ENCODE measurements at regions not wholly inside any gene's neighbourhood (a gene's known extent, or its start where the extent isn't known, plus 50 kb on each side); places are given as distances from the start of the nearest gene placed in this dataset.

GRCh38 chr14:85892251-85892650 is 362.3 kb downstream of the FLRT2 start:
- Histone ChIP-seq H3K9me3 (ENCODE audit: control insufficient read depth in 4 of 4, insufficient read depth in 3 of 4, low read length in 3 of 4) (no peaks in the 10 kb centered on the region), H3K4me3 (no peak overlapping the region), H3K27me3 (ENCODE audit: control insufficient read depth in 3 of 3, insufficient read depth in 3 of 3, low read length in 2 of 3) (no peaks in the 10 kb centered on the region), H3K36me3 (ENCODE audit: control insufficient read depth in 4 of 4, insufficient read depth in 4 of 4, low read length in 4 of 4) (no peaks in the 10 kb centered on the region), H3K4me1 (ENCODE audit: control insufficient read depth in 5 of 5, insufficient read depth in 5 of 5, low read length in 5 of 5) (no peaks in the 10 kb centered on the region), H3K9ac (ENCODE audit: insufficient read depth in 1 of 2, low read length in 2 of 2) (no peak overlapping the region), H3K27ac (ENCODE audit: low read depth in 1 of 2, low read length in 1 of 2) (no peak overlapping the region)
- no peak for DNase-seq
- WGBS, 2 donors: 81 to 90% methylated on average over 4 of the region's 4 CpGs
- TF ChIP-seq CTCF (IDR thresholded peaks at IDR 0.05; ENCODE audit: control extremely low read depth, extremely low read depth): no peak
- ATAC-seq (ENCODE audit: insufficient read depth, low FRiP score): no peak

- Histone ChIP-seq H3K4me3 (no peak overlapping the region), H3K9ac (ENCODE audit: insufficient read depth in 1 of 2, low read length in 2 of 2) (no peak overlapping the region), H3K27ac (ENCODE audit: low read depth in 1 of 2, low read length in 1 of 2) (no peak overlapping the region), H3K27me3 (ENCODE audit: control insufficient read depth in 3 of 3, insufficient read depth in 3 of 3, low read length in 2 of 3) (no peaks in the 10 kb centered on the region), H3K9me3 (ENCODE audit: control insufficient read depth in 4 of 4, insufficient read depth in 3 of 4, low read length in 3 of 4) (no peaks in the 10 kb centered on the region), H3K36me3 (ENCODE audit: control insufficient read depth in 4 of 4, insufficient read depth in 4 of 4, low read length in 4 of 4) (no peaks in the 10 kb centered on the region), H3K4me1 (ENCODE audit: control insufficient read depth in 5 of 5, insufficient read depth in 5 of 5, low read length in 5 of 5) (no peaks in the 10 kb centered on the region)
- ATAC-seq (ENCODE audit: insufficient read depth, low FRiP score) (no peak), DNase-seq (no peak)
- TF ChIP-seq CTCF (IDR thresholded peaks at IDR 0.05; ENCODE audit: control extremely low read depth, extremely low read depth): no peak
- 69 to 81% methylated on average over 4 of the region's 4 CpGs for WGBS, 2 donors
Observed at GRCh38 chr14:85883966-85884365, 354.0 kb downstream of the FLRT2 start.

- Histone ChIP-seq H3K9me3 (ENCODE audit: control insufficient read depth in 4 of 4, insufficient read depth in 3 of 4, low read length in 3 of 4) (no peaks in the 10 kb centered on the region), H3K27ac (ENCODE audit: low read depth in 1 of 2, low read length in 1 of 2) (no peak overlapping the region), H3K36me3 (ENCODE audit: control insufficient read depth in 4 of 4, insufficient read depth in 4 of 4, low read length in 4 of 4) (no peaks in the 10 kb centered on the region), H3K4me1 (ENCODE audit: control insufficient read depth in 5 of 5, insufficient read depth in 5 of 5, low read length in 5 of 5) (no peaks in the 10 kb centered on the region), H3K9ac (ENCODE audit: insufficient read depth in 1 of 2, low read length in 2 of 2) (no peak overlapping the region), H3K27me3 (ENCODE audit: control insufficient read depth in 3 of 3, insufficient read depth in 3 of 3, low read length in 2 of 3) (no peaks in the 10 kb centered on the region), H3K4me3 (no peak overlapping the region)
- DNase-seq: no peak
- no peak for TF ChIP-seq CTCF (IDR thresholded peaks at IDR 0.05; ENCODE audit: control extremely low read depth, extremely low read depth)
- no peak for ATAC-seq (ENCODE audit: insufficient read depth, low FRiP score)
Observed at GRCh38 chr14:85883101-85883500, 353.2 kb downstream of the FLRT2 start.

DNA sequence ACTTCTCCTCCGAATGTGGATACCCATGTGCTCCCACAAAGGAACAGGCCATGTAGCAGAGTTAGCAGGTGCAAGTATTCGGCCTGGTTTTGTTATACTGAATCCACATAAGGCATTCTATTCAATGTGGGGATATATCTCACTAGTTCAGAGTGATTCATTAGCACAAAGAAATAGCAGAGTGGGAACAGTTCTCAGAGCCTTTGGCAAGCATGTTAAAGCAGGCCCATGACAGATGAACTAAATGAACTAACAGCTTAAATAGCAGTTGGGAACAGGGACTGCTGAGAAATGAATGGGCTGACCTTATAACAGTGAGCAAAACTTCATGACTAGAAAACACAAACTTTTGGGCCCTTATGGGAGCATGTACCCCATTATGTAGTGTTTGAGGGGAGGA is 352.0 kb downstream of the FLRT2 start:
- WGBS, 2 donors: 94 to 95% methylated on average over 2 of the region's 2 CpGs
- H3K9ac ChIP-seq (ENCODE audit: insufficient read depth in 1 of 2, low read length in 2 of 2): no peak overlapping the region
- ATAC-seq (ENCODE audit: insufficient read depth, low FRiP score) (no peak), DNase-seq (no peak)
- H3K27me3 ChIP-seq (ENCODE audit: control insufficient read depth in 3 of 3, insufficient read depth in 3 of 3, low read length in 2 of 3): no peaks in the 10 kb centered on the region
- no peaks in the 10 kb centered on the region for H3K36me3 ChIP-seq (ENCODE audit: control insufficient read depth in 4 of 4, insufficient read depth in 4 of 4, low read length in 4 of 4)
- no peaks in the 10 kb centered on the region for H3K4me1 ChIP-seq (ENCODE audit: control insufficient read depth in 5 of 5, insufficient read depth in 5 of 5, low read length in 5 of 5)
- H3K27ac ChIP-seq (ENCODE audit: low read depth in 1 of 2, low read length in 1 of 2): no peak overlapping the region
- no peaks in the 10 kb centered on the region for H3K9me3 ChIP-seq (ENCODE audit: control insufficient read depth in 4 of 4, insufficient read depth in 3 of 4, low read length in 3 of 4)
- no peak overlapping the region for H3K4me3 ChIP-seq
- no peak for TF ChIP-seq CTCF (IDR thresholded peaks at IDR 0.05; ENCODE audit: control extremely low read depth, extremely low read depth)
